Sigmoid colon (tissue), 6 donors: ENCODE measurements at regions not wholly inside any gene's neighbourhood (a gene's known extent, or its start where the extent isn't known, plus 50 kb on each side); places are given as distances from the start of the nearest gene placed in this dataset.

Experiments used
- DNase-seq: peaks from one replicate; pipeline ENCODE4 v3.0.0-alpha.2; 2019
- H3K27ac ChIP-seq, 4 donors: fragments of 200-600 bp; sonication (generic); one replicate each; pipeline ENCODE4 v1.5.1; 2016 to 2019; ENCODE audit warnings: mild to moderate bottlenecking in 1 of 4
- H3K27me3 ChIP-seq, 3 donors: fragments of 200-600 bp; sonication (generic); one replicate each; pipeline ENCODE4 v1.5.1; 2019; ENCODE audit warnings: mild to moderate bottlenecking in 1 of 3
- H3K36me3 ChIP-seq, 4 donors: fragments of 200-600 bp; sonication (generic); one replicate each; pipeline ENCODE4 v1.5.1; 2016 to 2019
- H3K4me1 ChIP-seq, 4 donors: fragments of 200-600 bp; sonication (generic); one replicate each; pipeline ENCODE4 v1.5.1; 2017 to 2019
- H3K4me3 ChIP-seq, 4 donors: fragments of 200-600 bp; sonication (generic); one replicate each; pipeline ENCODE4 v1.5.1; 2017 to 2019; ENCODE audit warnings: mild to moderate bottlenecking in 2 of 4, moderate library complexity in 1 of 4
- H3K9me3 ChIP-seq, 4 donors: fragments of 200-600 bp in 3 of 4; sonication (generic) in 3 of 4; one replicate each; pipeline versions ENCODE4 v1.5.1 to v1.6.1; 2013 to 2019
- CTCF ChIP-seq, 4 experiments: fragments of 450-650 bp in 3 of 4; fragments of 200-600 bp in 1 of 4; IDR thresholded peaks; one replicate each; pipeline ENCODE4 v1.5.1; 2016 to 2019; ENCODE audit warnings: antibody characterized with exemption in 4 of 4, mild to moderate bottlenecking in 3 of 4, moderate library complexity in 2 of 4
- EP300 ChIP-seq, 4 donors: sonication (generic); formaldehyde crosslinking; IDR thresholded peaks; one replicate each; pipeline ENCODE4 v1.6.1; 2017; ENCODE audit warnings: antibody characterized with exemption in 4 of 4
- POLR2A ChIP-seq, 2 donors: fragments of 450-650 bp; IDR thresholded peaks; one replicate each; pipeline ENCODE4 v1.6.1; 2016; ENCODE audit warnings: antibody characterized with exemption in 2 of 2, mild to moderate bottlenecking in 2 of 2, moderate library complexity in 2 of 2
- POLR2AphosphoS5 ChIP-seq, 4 donors: sonication (generic); formaldehyde crosslinking; IDR thresholded peaks; one replicate each; pipeline ENCODE4 v1.6.1; 2017; ENCODE audit warnings: antibody characterized with exemption in 4 of 4
- WGBS, 2 donors: extraction: QIAGEN DNeasy Blood & Tissue Kit; methylation state at CpG; one replicate each; pipeline ENCODE4 v1.1.7; 2013; 5-methylcytosine and 5-hydroxymethylcytosine counted together
- intact Hi-C: fragments of 100-400 bp; cut with DNase I; formaldehyde crosslinking; loops from one replicate; pipeline ENCODE4 v1.15.1; 2023
- donor health status: healthy with polysubstance abuse.
- donor health status: healthy.

GRCh38 chr2:12968399-12968798, 251.7 kb downstream of the TRIB2 start:
- 78 to 93% methylated on average over 3 of the region's 3 CpGs for WGBS, 2 donors
- no peak for DNase-seq
- no peak overlapping the region for H3K27ac ChIP-seq
- no peaks in the 10 kb centered on the region for H3K36me3 ChIP-seq
- H3K27me3 ChIP-seq: no peaks in the 10 kb centered on the region
- H3K4me3 ChIP-seq: no peak overlapping the region
- peaks cover 0 to 12% (median 0%) of the 10 kb centered on the region in 4 donors for H3K4me1 ChIP-seq
- intact Hi-C loops: no loop called here
- no peaks in the 10 kb centered on the region for H3K9me3 ChIP-seq
- TF ChIP-seq EP300 (IDR thresholded peaks at IDR 0.05) (no peak), CTCF (IDR thresholded peaks at IDR 0.05) (no peak), POLR2AphosphoS5 (IDR thresholded peaks at IDR 0.05) (no peak), POLR2A (IDR thresholded peaks at IDR 0.05) (no peak)

- no peaks in the 10 kb centered on the region for H3K36me3 ChIP-seq
- TF ChIP-seq EP300 (IDR thresholded peaks at IDR 0.05): no peak
- TF ChIP-seq CTCF (IDR thresholded peaks at IDR 0.05): no peak
- TF ChIP-seq POLR2AphosphoS5 (IDR thresholded peaks at IDR 0.05): no peak
- peaks cover 0 to under 1% (median 0%) of the 10 kb centered on the region in 4 donors for H3K4me1 ChIP-seq
- intact Hi-C loops: no loop called here
- no peak overlapping the region for H3K4me3 ChIP-seq
- no peaks in the 10 kb centered on the region for H3K27me3 ChIP-seq
- H3K9me3 ChIP-seq: no peaks in the 10 kb centered on the region
- H3K27ac ChIP-seq: no peak overlapping the region
- DNase-seq: no peak
- WGBS, 2 donors: 67 to 85% methylated on average over 4 of the region's 4 CpGs
These were observed 254.1 kb downstream of the TRIB2 start for GRCh38 chr2:12970861-12971260.

- H3K27ac ChIP-seq: no peak overlapping the region
- 75 to 86% methylated on average over 4 of the region's 4 CpGs for WGBS, 2 donors
- no peaks in the 10 kb centered on the region for H3K27me3 ChIP-seq
- no peaks in the 10 kb centered on the region for H3K4me1 ChIP-seq
- DNase-seq: no peak
- intact Hi-C loops: no loop called here
- no peaks in the 10 kb centered on the region for H3K9me3 ChIP-seq
- no peak overlapping the region for H3K4me3 ChIP-seq
- TF ChIP-seq CTCF (IDR thresholded peaks at IDR 0.05) (no peak), POLR2AphosphoS5 (IDR thresholded peaks at IDR 0.05) (no peak), POLR2A (IDR thresholded peaks at IDR 0.05) (no peak), EP300 (IDR thresholded peaks at IDR 0.05) (no peak)
- no peaks in the 10 kb centered on the region for H3K36me3 ChIP-seq
These were observed 255.0 kb downstream of the TRIB2 start for GRCh38 chr2:12971581-12972365.

- H3K4me3 ChIP-seq: no peak overlapping the region
- intact Hi-C loops: no loop called here
- H3K4me1 ChIP-seq: no peaks in the 10 kb centered on the region
- WGBS, 2 donors: 51 to 62% methylated on average over 4 of the region's 4 CpGs
- no peak overlapping the region for H3K27ac ChIP-seq
- DNase-seq: no peak
- no peaks in the 10 kb centered on the region for H3K9me3 ChIP-seq
- H3K36me3 ChIP-seq: no peaks in the 10 kb centered on the region
- H3K27me3 ChIP-seq: no peaks in the 10 kb centered on the region
- no peak for TF ChIP-seq POLR2A (IDR thresholded peaks at IDR 0.05)
These were observed 261.5 kb downstream of the TRIB2 start for GRCh38 chr2:12978066-12978835.

GRCh38 chr2:12979066-12979465, 262.3 kb downstream of the TRIB2 start:
- TF ChIP-seq EP300 (IDR thresholded peaks at IDR 0.05): no peak
- TF ChIP-seq POLR2AphosphoS5 (IDR thresholded peaks at IDR 0.05): no peak
- no peak for TF ChIP-seq CTCF (IDR thresholded peaks at IDR 0.05)
- no peak for TF ChIP-seq POLR2A (IDR thresholded peaks at IDR 0.05)
- intact Hi-C loops: no loop called here
- Histone ChIP-seq H3K4me1 (no peaks in the 10 kb centered on the region), H3K9me3 (no peaks in the 10 kb centered on the region), H3K36me3 (no peaks in the 10 kb centered on the region), H3K4me3 (no peak overlapping the region), H3K27ac (no peak overlapping the region), H3K27me3 (no peaks in the 10 kb centered on the region)
- no peak for DNase-seq
- 74 to 85% methylated on average over 3 of the region's 3 CpGs for WGBS, 2 donors
